SK-N-SH treated with all-trans-retinoic acid at 6 μM for 48 hours (cell line): ENCODE measurements at regions not wholly inside any gene's neighbourhood (a gene's known extent, or its start where the extent isn't known, plus 50 kb on each side); places are given as distances from the start of the nearest gene placed in this dataset.

Experiments
- ARNTL ChIP-seq: fragments of 450-650 bp; formaldehyde crosslinking; IDR thresholded peaks from 2 replicates; pipeline ENCODE4 v1.5.0; 2020; ENCODE audit warnings: low read depth, mild to moderate bottlenecking, moderate library complexity, borderline replicate concordance
- BACH2 ChIP-seq: fragments of 250-450 bp; sonication (Bioruptor Pico); IDR thresholded peaks from 2 replicates; pipeline ENCODE4 v1.9.0; 2021; ENCODE audit warnings: mild to moderate bottlenecking, borderline replicate concordance
- CREB5 ChIP-seq: fragments of 250-450 bp; sonication (Bioruptor Pico); IDR thresholded peaks from 2 replicates; pipeline ENCODE4 v1.5.1; 2020; ENCODE audit warnings: low read depth, mild to moderate bottlenecking, moderate library complexity
- CSRNP3 ChIP-seq: fragments of 250-450 bp; sonication (Bioruptor Pico); IDR thresholded peaks from 2 replicates; pipeline ENCODE4 v1.5.1; 2021; ENCODE audit warnings: mild to moderate bottlenecking, moderate library complexity
- PATZ1 ChIP-seq: fragments of 250-450 bp; sonication (Bioruptor Pico); IDR thresholded peaks from 2 replicates; pipeline ENCODE4 v1.8.0; 2020; ENCODE audit warnings: mild to moderate bottlenecking, moderate library complexity, borderline replicate concordance
- PPARA ChIP-seq: fragments of 250-450 bp; sonication (Bioruptor Pico); IDR thresholded peaks from 2 replicates; pipeline ENCODE4 v1.5.0; 2020; ENCODE audit warnings: mild to moderate bottlenecking, borderline replicate concordance
- ZFP3 ChIP-seq: fragments of 250-450 bp; sonication (Bioruptor Pico); IDR thresholded peaks from 2 replicates; pipeline ENCODE4 v1.5.0; 2020; ENCODE audit warnings: mild to moderate bottlenecking, moderate library complexity
- ZNF70 ChIP-seq: fragments of 450-650 bp; formaldehyde crosslinking; IDR thresholded peaks from 2 replicates; pipeline ENCODE4 v1.5.0; 2020; ENCODE audit warnings: mild to moderate bottlenecking, moderate library complexity

GRCh38 chr19:27652796-27653195 is 1560.2 kb downstream of the UQCRFS1 start:
- TF ChIP-seq PPARA (CRISPR knock-in tag) (no peak), PATZ1 (CRISPR knock-in tag) (no peak), ARNTL (CRISPR knock-in tag) (no peak), CREB5 (CRISPR knock-in tag) (no peak), BACH2 (CRISPR knock-in tag) (no peak), CSRNP3 (CRISPR knock-in tag) (no peak), ZFP3 (CRISPR knock-in tag) (no peak), ZNF70 (CRISPR knock-in tag) (no peak)
